Activated CD4-positive, alpha-beta memory T cell treated with anti-CD3 and anti-CD28 coated beads for 36 hours (primary cell): ENCODE measurements at regions not wholly inside any gene's neighbourhood (a gene's known extent, or its start where the extent isn't known, plus 50 kb on each side); places are given as distances from the start of the nearest gene placed in this dataset.

ENCODE experiments used
- CTCF ChIA-PET: fragments of 350-600 bp; sonication (Branson Sonifier 250); formaldehyde crosslinking; loops from one replicate; lab custom pipeline; 2021; ENCODE audit warnings: antibody characterized with exemption, inconsistent platforms; lab: Charles Lee
- POLR2A ChIA-PET: fragments of 350-600 bp; sonication (Branson Sonifier 250); formaldehyde crosslinking; loops from one replicate; lab custom pipeline; 2021; ENCODE audit warnings: antibody characterized with exemption; lab: Charles Lee
- DNase-seq: peaks from one replicate; pipeline ENCODE4 v3.0.0-alpha.2; 2020
- H3K27ac Mint-ChIP-seq: one replicate; pipeline ENCODE4 v1.8.0; 2021; ENCODE audit warnings: mixed read lengths
- H3K27me3 Mint-ChIP-seq: one replicate; pipeline ENCODE4 v1.8.0; 2021; ENCODE audit warnings: mixed read lengths
- H3K36me3 Mint-ChIP-seq: one replicate; pipeline ENCODE4 v1.8.0; 2021; ENCODE audit warnings: mixed read lengths
- H3K4me1 Mint-ChIP-seq: one replicate; pipeline ENCODE4 v1.8.0; 2021; ENCODE audit warnings: low read depth, mixed read lengths
- H3K4me3 Mint-ChIP-seq: one replicate; pipeline ENCODE4 v1.8.0; 2021; ENCODE audit warnings: mild to moderate bottlenecking, mixed read lengths
- H3K9me3 Mint-ChIP-seq: one replicate; pipeline ENCODE4 v1.8.0; 2021; ENCODE audit warnings: mixed read lengths
- intact Hi-C: fragments of 100-400 bp; cut with micrococcal nuclease; formaldehyde crosslinking; loops from one replicate; pipeline ENCODE4 v1.15.1; 2023

DNA sequence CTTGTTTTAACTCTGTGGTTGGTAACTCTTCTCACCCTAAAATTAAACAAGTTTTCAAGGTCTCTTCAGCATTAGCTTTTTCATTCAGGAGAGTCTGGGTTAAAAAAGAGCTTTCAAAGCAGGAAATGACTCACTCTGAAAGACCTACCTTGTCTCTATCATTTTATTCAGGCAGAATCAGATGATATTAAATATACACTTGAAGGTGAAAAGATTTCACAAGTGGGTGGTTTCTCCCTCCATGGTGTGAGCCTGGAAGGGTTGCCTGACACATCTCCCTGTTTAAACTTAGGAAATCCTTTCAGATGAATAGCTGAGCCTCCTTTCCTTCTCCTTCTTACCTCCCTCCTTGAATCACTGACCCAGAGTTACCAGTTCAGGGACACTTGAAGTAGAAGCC lies 1402.0 kb upstream of the PIK3C3 start:
- Mint-ChIP-seq H3K36me3 (no peaks in the 10 kb centered on the region), H3K4me1 (no peaks in the 10 kb centered on the region), H3K27ac (no peak overlapping the region), H3K27me3 (no peaks in the 10 kb centered on the region), H3K4me3 (no peak overlapping the region), H3K9me3 (peaks cover 15% of the 10 kb centered on the region)
- no peak for DNase-seq
- CTCF ChIA-PET: no interaction called here
- POLR2A ChIA-PET: no interaction called here
- intact Hi-C loops: no loop called here

- CTCF ChIA-PET: no interaction called here
- no peaks in the 10 kb centered on the region for H3K36me3 Mint-ChIP-seq
- no peaks in the 10 kb centered on the region for H3K4me1 Mint-ChIP-seq
- intact Hi-C loops: no loop called here
- no peak overlapping the region for H3K4me3 Mint-ChIP-seq
- H3K9me3 Mint-ChIP-seq: peaks cover 13% of the 10 kb centered on the region
- no peak for DNase-seq
- POLR2A ChIA-PET: no interaction called here
- no peaks in the 10 kb centered on the region for H3K27me3 Mint-ChIP-seq
- no peak overlapping the region for H3K27ac Mint-ChIP-seq
These were observed 1408.2 kb upstream of the PIK3C3 start for GRCh38 chr18:40546875-40547274.

- Mint-ChIP-seq H3K4me3 (no peak overlapping the region), H3K9me3 (peaks cover 16% of the 10 kb centered on the region), H3K27me3 (no peaks in the 10 kb centered on the region), H3K4me1 (no peaks in the 10 kb centered on the region), H3K36me3 (no peaks in the 10 kb centered on the region), H3K27ac (no peak overlapping the region)
- intact Hi-C loops: no loop called here
- ChIA-PET CTCF (no interaction called here), POLR2A (no interaction called here)
- DNase-seq: no peak
These were observed 1420.3 kb upstream of the PIK3C3 start for GRCh38 chr18:40534723-40535122.

GRCh38 chr18:40532046-40532445 lies 1423.0 kb upstream of the PIK3C3 start:
- CTCF ChIA-PET: no interaction called here
- no peak overlapping the region for H3K27ac Mint-ChIP-seq
- POLR2A ChIA-PET: no interaction called here
- no peaks in the 10 kb centered on the region for H3K27me3 Mint-ChIP-seq
- H3K9me3 Mint-ChIP-seq: peaks cover 18% of the 10 kb centered on the region
- DNase-seq: no peak
- H3K36me3 Mint-ChIP-seq: no peaks in the 10 kb centered on the region
- intact Hi-C loops: no loop called here
- H3K4me3 Mint-ChIP-seq: no peak overlapping the region
- H3K4me1 Mint-ChIP-seq: no peaks in the 10 kb centered on the region

DNA sequence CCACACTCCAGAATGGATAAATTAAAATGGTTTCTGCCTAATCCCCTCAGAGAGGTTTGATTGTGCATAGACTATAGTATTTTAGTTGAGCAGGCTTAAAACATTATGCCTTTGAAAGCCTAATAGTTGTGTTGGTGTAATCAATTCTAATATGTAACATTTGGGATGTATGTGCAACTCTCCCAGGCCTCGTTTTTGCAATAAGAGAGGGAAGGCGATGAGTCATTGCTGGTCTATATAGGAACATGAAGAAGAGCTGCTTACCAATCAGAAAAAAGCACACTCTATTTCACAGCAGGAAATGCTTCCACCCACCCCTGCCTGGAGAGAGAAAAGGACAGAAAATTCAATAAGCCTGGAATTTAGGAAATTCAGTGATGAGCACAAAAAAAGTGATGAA lies 1424.0 kb upstream of the PIK3C3 start:
- DNase-seq: no peak

DNA sequence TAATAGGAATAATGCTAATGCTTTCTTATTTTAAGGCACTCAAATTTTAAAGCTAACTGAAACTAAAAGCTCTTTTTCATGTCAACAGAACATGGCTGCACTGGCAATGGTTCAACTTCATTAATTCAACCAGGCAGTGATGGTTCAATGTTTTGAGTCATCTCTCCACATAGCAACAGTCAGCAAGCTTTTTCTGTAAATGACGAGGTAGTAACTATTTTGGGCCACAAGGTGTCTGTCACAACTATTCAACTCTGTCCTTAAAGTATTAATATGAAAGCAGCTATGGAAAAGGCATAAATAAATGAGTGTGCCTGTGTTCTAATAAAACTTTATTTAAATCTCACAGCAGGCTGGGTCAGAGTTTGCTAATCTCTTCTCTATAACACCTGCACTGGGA lies 1425.6 kb upstream of the PIK3C3 start:
- intact Hi-C loops: no loop called here
- ChIA-PET POLR2A (no interaction called here), CTCF (no interaction called here)
- Mint-ChIP-seq H3K9me3 (peaks cover 17% of the 10 kb centered on the region), H3K36me3 (no peaks in the 10 kb centered on the region), H3K27me3 (no peaks in the 10 kb centered on the region), H3K4me3 (no peak overlapping the region), H3K27ac (no peak overlapping the region), H3K4me1 (no peaks in the 10 kb centered on the region)
- DNase-seq: no peak

More for the DNA sequence above, 1424.0 kb upstream of the PIK3C3 start:
- Mint-ChIP-seq H3K4me1 (no peaks in the 10 kb centered on the region), H3K4me3 (no peak overlapping the region), H3K36me3 (no peaks in the 10 kb centered on the region), H3K27me3 (no peaks in the 10 kb centered on the region), H3K9me3 (peaks cover 18% of the 10 kb centered on the region), H3K27ac (no peak overlapping the region)
- intact Hi-C loops: no loop called here
- ChIA-PET POLR2A (no interaction called here), CTCF (no interaction called here)

DNA sequence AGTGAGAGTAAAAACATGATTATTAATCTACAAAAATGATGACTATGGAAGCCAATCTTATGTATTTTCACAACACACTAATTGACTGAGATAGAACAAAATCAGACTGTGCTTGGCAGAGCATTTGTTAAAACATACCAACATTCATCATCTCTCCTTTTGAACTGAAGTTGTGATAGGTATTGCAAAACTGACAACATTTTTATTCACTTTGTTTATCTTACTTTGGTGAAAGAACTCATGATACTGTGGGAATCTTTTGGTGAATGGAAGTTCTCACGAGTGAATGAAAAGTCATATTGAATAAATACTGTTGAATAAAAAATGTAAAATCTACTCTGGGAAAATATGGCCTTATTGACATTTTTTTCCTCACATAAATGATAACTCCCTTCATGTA lies 1430.2 kb upstream of the PIK3C3 start:
- Mint-ChIP-seq H3K4me3 (no peak overlapping the region), H3K9me3 (peaks cover 30% of the 10 kb centered on the region), H3K27ac (no peak overlapping the region), H3K27me3 (no peaks in the 10 kb centered on the region), H3K36me3 (no peaks in the 10 kb centered on the region), H3K4me1 (no peaks in the 10 kb centered on the region)
- DNase-seq: no peak
- ChIA-PET CTCF (no interaction called here), POLR2A (no interaction called here)
- intact Hi-C loops: no loop called here

GRCh38 chr18:40523287-40523686 lies 1431.7 kb upstream of the PIK3C3 start:
- H3K4me3 Mint-ChIP-seq: no peak overlapping the region
- no peaks in the 10 kb centered on the region for H3K4me1 Mint-ChIP-seq
- no peaks in the 10 kb centered on the region for H3K27me3 Mint-ChIP-seq
- DNase-seq: no peak
- ChIA-PET CTCF (no interaction called here), POLR2A (no interaction called here)
- peaks cover 25% of the 10 kb centered on the region for H3K9me3 Mint-ChIP-seq
- no peak overlapping the region for H3K27ac Mint-ChIP-seq
- H3K36me3 Mint-ChIP-seq: no peaks in the 10 kb centered on the region
- intact Hi-C loops: no loop called here

- H3K27me3 Mint-ChIP-seq: no peaks in the 10 kb centered on the region
- no peaks in the 10 kb centered on the region for H3K36me3 Mint-ChIP-seq
- no peak for DNase-seq
- ChIA-PET POLR2A (no interaction called here), CTCF (no interaction called here)
- intact Hi-C loops: no loop called here
- H3K4me1 Mint-ChIP-seq: no peaks in the 10 kb centered on the region
- no peak overlapping the region for H3K27ac Mint-ChIP-seq
- H3K4me3 Mint-ChIP-seq: no peak overlapping the region
- H3K9me3 Mint-ChIP-seq: peaks cover 20% of the 10 kb centered on the region
These were observed 1454.0 kb upstream of the PIK3C3 start for GRCh38 chr18:40501026-40501425.

- no peaks in the 10 kb centered on the region for H3K36me3 Mint-ChIP-seq
- ChIA-PET POLR2A (no interaction called here), CTCF (no interaction called here)
- H3K4me3 Mint-ChIP-seq: no peak overlapping the region
- no peak overlapping the region for H3K27ac Mint-ChIP-seq
- no peaks in the 10 kb centered on the region for H3K27me3 Mint-ChIP-seq
- intact Hi-C loops: no loop called here
- DNase-seq: no peak
- H3K4me1 Mint-ChIP-seq: no peaks in the 10 kb centered on the region
- H3K9me3 Mint-ChIP-seq: peaks cover 18% of the 10 kb centered on the region
These were observed 1460.4 kb upstream of the PIK3C3 start for GRCh38 chr18:40494603-40495002.

DNA sequence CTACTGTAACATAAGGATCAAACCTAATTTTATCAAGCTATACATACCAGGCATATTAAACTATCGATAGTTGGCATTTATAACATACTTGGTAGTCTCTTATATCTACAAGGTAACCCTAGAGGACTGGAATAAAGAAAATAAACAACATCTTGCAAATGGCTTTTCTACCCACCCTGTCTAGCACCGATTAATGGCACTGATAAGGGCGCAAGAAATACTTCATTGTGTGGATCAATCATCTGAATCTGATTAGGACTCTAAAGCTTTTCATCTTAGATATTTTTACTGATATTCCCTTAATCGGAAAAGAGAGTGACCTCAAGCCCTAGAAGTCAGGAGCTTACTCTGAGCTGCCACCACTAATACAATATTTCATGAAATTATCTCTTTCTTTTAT lies 1461.7 kb upstream of the PIK3C3 start:
- POLR2A ChIA-PET: no interaction called here
- intact Hi-C loops: no loop called here
- Mint-ChIP-seq H3K4me1 (no peaks in the 10 kb centered on the region), H3K27ac (no peak overlapping the region), H3K36me3 (no peaks in the 10 kb centered on the region), H3K27me3 (no peaks in the 10 kb centered on the region), H3K4me3 (no peak overlapping the region), H3K9me3 (peaks cover 22% of the 10 kb centered on the region)
- no peak for DNase-seq
- CTCF ChIA-PET: no interaction called here

- no peaks in the 10 kb centered on the region for H3K27me3 Mint-ChIP-seq
- H3K4me3 Mint-ChIP-seq: no peak overlapping the region
- H3K4me1 Mint-ChIP-seq: no peaks in the 10 kb centered on the region
- H3K36me3 Mint-ChIP-seq: no peaks in the 10 kb centered on the region
- H3K9me3 Mint-ChIP-seq: peaks cover 8% of the 10 kb centered on the region
- no peak overlapping the region for H3K27ac Mint-ChIP-seq
- intact Hi-C loops: no loop called here
- no peak for DNase-seq
- POLR2A ChIA-PET: no interaction called here
- CTCF ChIA-PET: no interaction called here
These were observed 1465.7 kb upstream of the PIK3C3 start for GRCh38 chr18:40489301-40489700.

DNA sequence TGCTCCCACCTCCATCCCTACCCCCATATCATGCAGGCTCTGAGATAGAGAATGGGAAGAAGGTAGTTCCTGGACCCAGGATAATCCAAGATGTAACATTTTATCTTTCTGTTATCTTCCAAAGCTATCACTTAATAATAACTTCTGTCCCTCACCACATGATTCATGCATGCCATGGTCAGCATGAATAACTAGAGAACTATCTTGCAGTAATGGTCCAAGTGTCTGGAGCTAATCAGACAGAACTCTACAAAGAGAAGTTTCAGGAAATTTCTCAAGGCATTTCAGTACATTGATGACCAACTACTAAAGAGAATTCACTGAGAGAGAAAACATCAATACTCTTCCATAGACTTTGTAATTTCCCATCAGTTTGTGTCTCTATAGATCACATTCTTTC lies 1469.7 kb upstream of the PIK3C3 start:
- H3K4me3 Mint-ChIP-seq: no peak overlapping the region
- H3K27me3 Mint-ChIP-seq: no peaks in the 10 kb centered on the region
- peaks cover 12% of the 10 kb centered on the region for H3K9me3 Mint-ChIP-seq
- POLR2A ChIA-PET: no interaction called here
- no peaks in the 10 kb centered on the region for H3K36me3 Mint-ChIP-seq
- no peak for DNase-seq
- intact Hi-C loops: no loop called here
- no peaks in the 10 kb centered on the region for H3K4me1 Mint-ChIP-seq
- CTCF ChIA-PET: no interaction called here
- no peak overlapping the region for H3K27ac Mint-ChIP-seq
